IMR-90 (cell line): ENCODE measurements at regions not wholly inside any gene's neighbourhood (a gene's known extent, or its start where the extent isn't known, plus 50 kb on each side); places are given as distances from the start of the nearest gene placed in this dataset.

Experiments
- ATAC-seq: fragments of 200-7000 bp; cut with Tn5 transposase; 2 replicates; pipeline ENCODE4 v1.9.1; 2020; ENCODE audit warnings: low read depth, mild to moderate bottlenecking, moderate library complexity
- BruUV-seq: library from RNA; stranded (reverse); fragments of 400-500 nt; replicated peaks from 2 replicates; lab custom pipeline; 2021; lab: Mats Ljungman, UMichigan
- CTCF ChIA-PET: fragments of 300-600 bp; formaldehyde crosslinking; extraction: SDS; loops from one replicate; lab custom pipeline; 2021; ENCODE audit warnings: antibody characterized with exemption; lab: Yijun Ruan, JAX
- POLR2A ChIA-PET: fragments of 300-600 bp; sonication (Branson Sonifier 250); formaldehyde crosslinking; loops from one replicate; lab custom pipeline; 2022; ENCODE audit warnings: antibody characterized with exemption; ENCODE audit not compliant: unreplicated experiment; lab: Charles Lee
- DNase-seq: peaks from one replicate; pipeline ENCODE4 v3.0.0; 2013
- H2AFZ ChIP-seq: replicated peaks from 2 replicates; pipeline ENCODE3; 2013; ENCODE audit warnings: low read length, mild to moderate bottlenecking; ENCODE audit not compliant: poor library complexity
- H2AK5ac ChIP-seq: 2 replicates; pipeline ENCODE4 v1.6.1; 2013; ENCODE audit warnings: low read depth, low read length, inconsistent platforms
- H2AK9ac ChIP-seq: replicated peaks from 2 replicates; pipeline ENCODE3; 2013; ENCODE audit warnings: mild to moderate bottlenecking, low read depth, low read length, moderate library complexity; ENCODE audit not compliant: poor library complexity
- H2BK120ac ChIP-seq: 2 replicates; pipeline ENCODE4 v1.6.1; 2013; ENCODE audit warnings: low read depth, low read length, inconsistent platforms
- H2BK15ac ChIP-seq: 3 replicates; pipeline ENCODE4 v1.6.1; 2013; ENCODE audit warnings: low read depth, low read length, inconsistent platforms
- H2BK20ac ChIP-seq: 2 replicates; pipeline ENCODE4 v1.6.1; 2013; ENCODE audit warnings: low read depth, mild to moderate bottlenecking, inconsistent platforms, low read length, moderate library complexity
- H2BK5ac ChIP-seq: 2 replicates; pipeline ENCODE4 v1.6.1; 2013; ENCODE audit warnings: mild to moderate bottlenecking, low read depth, low read length, inconsistent platforms; ENCODE audit not compliant: poor library complexity, severe bottlenecking
- H3K14ac ChIP-seq: replicated peaks from 2 replicates; pipeline ENCODE4 v1.6.1; 2013; ENCODE audit warnings: low read depth, low read length, inconsistent platforms
- H3K18ac ChIP-seq: 2 replicates; pipeline ENCODE4 v1.6.1; 2013; ENCODE audit warnings: low read depth, low read length, control low read depth
- H3K23ac ChIP-seq: 2 replicates; pipeline ENCODE4 v1.6.1; 2013; ENCODE audit warnings: low read depth, low read length, inconsistent platforms
- H3K27ac ChIP-seq: 2 replicates; pipeline ENCODE4 v1.5.1; 2013; ENCODE audit warnings: mild to moderate bottlenecking, control low read depth, low read length; ENCODE audit not compliant: insufficient read depth
- H3K27me3 ChIP-seq: 2 replicates; pipeline ENCODE4 v1.6.1; 2013; ENCODE audit warnings: low read length; ENCODE audit not compliant: control insufficient read depth, insufficient read depth
- H3K36me3 ChIP-seq: 2 replicates; pipeline ENCODE4 v1.6.1; 2013; ENCODE audit warnings: low read length, mixed read lengths; ENCODE audit not compliant: control insufficient read depth, insufficient read depth
- H3K4ac ChIP-seq: 2 replicates; pipeline ENCODE4 v1.6.1; 2013; ENCODE audit warnings: low read depth, low read length, inconsistent platforms
- H3K4me1 ChIP-seq: 2 replicates; pipeline ENCODE4 v1.6.1; 2013; ENCODE audit warnings: low read length, mixed read lengths; ENCODE audit not compliant: control insufficient read depth, insufficient read depth
- H3K4me2 ChIP-seq: 2 replicates; pipeline ENCODE4 v1.6.1; 2013; ENCODE audit warnings: low read depth, mild to moderate bottlenecking, control low read depth, low read length, moderate library complexity
- H3K4me3 ChIP-seq: 2 replicates; pipeline ENCODE4 v1.5.1; 2013; ENCODE audit warnings: low read depth, mild to moderate bottlenecking, control low read depth, low read length, moderate library complexity; ENCODE audit not compliant: insufficient read depth
- H3K56ac ChIP-seq: 2 replicates; pipeline ENCODE4 v1.6.1; 2013; ENCODE audit warnings: low read length, inconsistent platforms; ENCODE audit not compliant: insufficient read depth; ENCODE audit errors: extremely low read depth
- H3K79me1 ChIP-seq, 2 experiments: 2 replicates each; pipeline ENCODE4 v1.6.1; 2013; ENCODE audit warnings: low read length in 2 of 2, inconsistent platforms in 1 of 2, low read depth in 1 of 2
- H3K9ac ChIP-seq: 2 replicates; pipeline ENCODE4 v1.6.1; 2013; ENCODE audit warnings: low read depth, low read length, control low read depth
- H3K9me1 ChIP-seq: 2 replicates; pipeline ENCODE4 v1.6.1; 2013; ENCODE audit warnings: low read length, inconsistent platforms; ENCODE audit not compliant: insufficient read depth
- H3K9me3 ChIP-seq: 2 replicates; pipeline ENCODE4 v1.6.1; 2013; ENCODE audit warnings: low read length; ENCODE audit not compliant: control insufficient read depth, insufficient read depth
- H4K20me1 ChIP-seq: 2 replicates; pipeline ENCODE4 v1.6.1; 2013; ENCODE audit warnings: low read length, inconsistent platforms; ENCODE audit not compliant: insufficient read depth
- H4K5ac ChIP-seq: 2 replicates; pipeline ENCODE4 v1.6.1; 2013; ENCODE audit warnings: mild to moderate bottlenecking, low read depth, low read length, control low read depth
- H4K8ac ChIP-seq, 2 experiments: 2 replicates each; pipeline ENCODE4 v1.6.1; 2013; ENCODE audit warnings: low read depth in 2 of 2, low read length in 2 of 2, control low read depth in 1 of 2, inconsistent platforms in 1 of 2
- H4K91ac ChIP-seq: 2 replicates; pipeline ENCODE4 v1.6.1; 2013; ENCODE audit warnings: low read depth, low read length, inconsistent platforms; ENCODE audit not compliant: insufficient read depth
- BHLHE40 ChIP-seq: fragments of 150-350 bp; IDR thresholded peaks from 2 replicates; pipeline ENCODE4 v1.6.1; 2016; ENCODE audit warnings: mild to moderate bottlenecking, low read depth, low read length
- CEBPB ChIP-seq: IDR thresholded peaks from 2 replicates; pipeline ENCODE4 v1.6.1; 2012; ENCODE audit warnings: low read depth, low read length, improper control_type of control experiment
- CTCF ChIP-seq: conservative IDR thresholded peaks from 2 replicates; pipeline ENCODE4 v1.5.1; 2012; ENCODE audit warnings: mild to moderate bottlenecking, low read depth, low read length, improper control_type of control experiment
- ELK1 ChIP-seq: fragments of 150-350 bp; IDR thresholded peaks from 2 replicates; pipeline ENCODE4 v1.6.1; 2016; ENCODE audit warnings: low read depth, mild to moderate bottlenecking, low read length, moderate library complexity, borderline replicate concordance
- FOS ChIP-seq: fragments of 150-350 bp; IDR thresholded peaks from 2 replicates; pipeline ENCODE4 v1.6.1; 2016; ENCODE audit warnings: low read depth, low read length
- MAFK ChIP-seq: IDR thresholded peaks from 2 replicates; pipeline ENCODE4 v1.6.1; 2012; ENCODE audit warnings: low read depth, low read length, improper control_type of control experiment
- MAZ ChIP-seq: IDR thresholded peaks from 2 replicates; pipeline ENCODE4 v1.6.1; 2012; ENCODE audit warnings: low read depth, mild to moderate bottlenecking, low read length, improper control_type of control experiment, moderate library complexity, borderline replicate concordance
- MXI1 ChIP-seq: IDR thresholded peaks from 2 replicates; pipeline ENCODE4 v1.6.1; 2012; ENCODE audit warnings: low read depth, mild to moderate bottlenecking, low read length, moderate library complexity, borderline replicate concordance
- NFE2L2 ChIP-seq: fragments of 150-350 bp; IDR thresholded peaks from 2 replicates; pipeline ENCODE4 v1.6.1; 2016; ENCODE audit warnings: low read depth, mild to moderate bottlenecking, low read length
- POLR2A ChIP-seq: IDR thresholded peaks from 2 replicates; pipeline ENCODE4 v1.6.1; 2012; ENCODE audit warnings: mild to moderate bottlenecking, low read depth, low read length
- RAD21 ChIP-seq: IDR thresholded peaks from 2 replicates; pipeline ENCODE4 v1.6.1; 2012; ENCODE audit warnings: low read length, improper control_type of control experiment
- RCOR1 ChIP-seq: IDR thresholded peaks from 2 replicates; pipeline ENCODE4 v1.6.1; 2012; ENCODE audit warnings: mild to moderate bottlenecking, low read length, improper control_type of control experiment; ENCODE audit not compliant: insufficient replicate concordance
- RFX5 ChIP-seq: IDR thresholded peaks from 2 replicates; pipeline ENCODE4 v1.8.0; 2012; ENCODE audit warnings: low read depth, mild to moderate bottlenecking, low read length, moderate library complexity
- SMC3 ChIP-seq: fragments of 150-350 bp; IDR thresholded peaks from 2 replicates; pipeline ENCODE4 v1.6.1; 2016; ENCODE audit warnings: low read depth, mild to moderate bottlenecking, antibody characterized with exemption, low read length, moderate library complexity
- USF2 ChIP-seq: fragments of 150-350 bp; IDR thresholded peaks from 2 replicates; pipeline ENCODE4 v1.6.1; 2017; ENCODE audit warnings: mild to moderate bottlenecking, antibody characterized with exemption, low read length, low read depth
- WGBS, 2 experiments: methylation state at CpG; one replicate each; pipeline versions ENCODE4 v1.1.5 to v1.1.7; 2013; ENCODE audit warnings: missing lambda C conversion rate in 2 of 2; ENCODE audit not compliant: insufficient read length in 1 of 2; ENCODE audit errors: extremely low coverage in 2 of 2; 5-methylcytosine and 5-hydroxymethylcytosine counted together
- dilution Hi-C: fragments of 300-500 bp; cut with HindIII; formaldehyde crosslinking; loops from one replicate; pipeline ENCODE4 v1.14.3; 2018; ENCODE audit warnings: low sequenced_read_pairs; ENCODE audit not compliant: unreplicated experiment
- in situ Hi-C: fragments of 300-500 bp; cut with MboI; formaldehyde crosslinking; loops from 3 replicates; pipeline ENCODE4 v1.14.3; 2019; ENCODE audit warnings: low sequenced_read_pairs, inconsistent platforms, mixed read lengths
- intact Hi-C: fragments of 100-400 bp; cut with micrococcal nuclease; formaldehyde crosslinking; loops from 2 replicates; pipeline ENCODE4 v1.10.0; 2022

GRCh38 chr6:105785066-105785811 is 300.9 kb upstream of the PRDM1 start:
- dilution Hi-C loops (no loop called here), in situ Hi-C loops (no loop called here), intact Hi-C loops (no loop called here)
- ATAC-seq: no peak
- Histone ChIP-seq H3K36me3 (no peaks in the 10 kb centered on the region), H3K79me1 (no peaks in the 10 kb centered on the region), H2BK20ac (no peak overlapping the region), H3K9ac (no peak overlapping the region), H4K5ac (no peak overlapping the region), H3K9me1 (no peaks in the 10 kb centered on the region), H2BK15ac (no peak overlapping the region), H3K23ac (no peak overlapping the region), H3K4me3 (no peak overlapping the region), H4K20me1 (no peaks in the 10 kb centered on the region), H3K14ac (no peak overlapping the region), H3K4me1 (no peaks in the 10 kb centered on the region; the same call in 1 of the 2 replicates), H3K9me3 (no peaks in the 10 kb centered on the region), H3K4me2 (no peak overlapping the region), H4K91ac (no peak overlapping the region), H3K56ac (no peak overlapping the region), H2AK5ac (no peak overlapping the region), H3K27ac (no peak overlapping the region), H3K18ac (no peak overlapping the region), H2BK120ac (no peak overlapping the region), H4K8ac (no peak overlapping the region), H3K27me3 (no peaks in the 10 kb centered on the region), H2AK9ac (no peak overlapping the region), H2BK5ac (no peak overlapping the region), H3K4ac (no peak overlapping the region), H2AFZ (peak overlapping the region; percentile 53)
- TF ChIP-seq RAD21: no peak
- TF ChIP-seq CEBPB: no peak
- no peak for TF ChIP-seq MAZ
- TF ChIP-seq RFX5: no peak
- TF ChIP-seq MXI1: no peak
- no peak for TF ChIP-seq CTCF
- no peak for TF ChIP-seq POLR2A
- TF ChIP-seq FOS: no peak
- TF ChIP-seq SMC3: no peak
- no peak for TF ChIP-seq MAFK
- no peak for TF ChIP-seq USF2
- TF ChIP-seq ELK1: no peak
- no peak for TF ChIP-seq BHLHE40
- TF ChIP-seq NFE2L2: no peak
- no peak for TF ChIP-seq RCOR1
- no peak for DNase-seq
- CTCF ChIA-PET: no interaction called here
- POLR2A ChIA-PET: no interaction called here
- no TSS peak for BruUV-seq
- WGBS, 2 experiments: 63% methylated on average over 2 of the region's 6 CpGs; no CpG with 5 or more reads in 1 of the 2 experiments
